HG03520 (cell line): ENCODE measurements at regions not wholly inside any gene's neighbourhood (a gene's known extent, or its start where the extent isn't known, plus 50 kb on each side); places are given as distances from the start of the nearest gene placed in this dataset.

Source experiments
- ATAC-seq: cut with Tn5 transposase; IDR thresholded peaks from one replicate; pipeline ENCODE4 v1.9.1; 2021; ENCODE audit warnings: mild to moderate bottlenecking, moderate library complexity; ENCODE audit not compliant: unreplicated experiment

DNA sequence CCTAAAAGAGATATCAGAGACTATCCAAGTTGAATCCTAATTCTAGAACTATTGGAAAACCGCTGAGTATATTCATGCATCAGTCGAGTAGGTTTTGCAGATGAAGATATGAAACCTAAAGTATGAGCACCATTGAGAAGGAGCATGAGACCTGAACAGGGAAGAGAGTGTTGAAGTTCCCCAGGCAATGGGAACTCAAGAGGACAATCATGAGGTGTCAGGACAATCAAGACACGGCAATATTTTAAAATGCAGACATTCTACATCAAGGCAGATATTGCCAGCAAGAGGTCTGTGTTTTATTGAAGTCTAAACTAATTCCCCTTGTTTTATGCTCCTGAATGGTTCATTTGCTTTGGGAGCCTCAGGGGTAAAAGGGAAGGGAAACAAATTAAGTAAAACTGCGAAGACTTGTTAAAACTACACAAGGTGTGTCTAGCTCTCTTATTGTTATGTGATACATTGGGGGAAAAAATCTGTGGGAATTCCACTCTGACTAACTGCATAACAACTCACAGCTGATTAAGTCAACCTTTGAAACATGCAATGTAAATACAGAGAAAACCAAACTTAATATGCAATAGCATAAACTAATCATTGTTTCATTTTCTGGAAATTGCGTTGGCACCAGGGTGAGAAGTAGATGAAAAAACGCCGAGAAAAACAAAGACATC lies 347.9 kb upstream of the ADGRL2 start:
- ATAC-seq = no peak

DNA sequence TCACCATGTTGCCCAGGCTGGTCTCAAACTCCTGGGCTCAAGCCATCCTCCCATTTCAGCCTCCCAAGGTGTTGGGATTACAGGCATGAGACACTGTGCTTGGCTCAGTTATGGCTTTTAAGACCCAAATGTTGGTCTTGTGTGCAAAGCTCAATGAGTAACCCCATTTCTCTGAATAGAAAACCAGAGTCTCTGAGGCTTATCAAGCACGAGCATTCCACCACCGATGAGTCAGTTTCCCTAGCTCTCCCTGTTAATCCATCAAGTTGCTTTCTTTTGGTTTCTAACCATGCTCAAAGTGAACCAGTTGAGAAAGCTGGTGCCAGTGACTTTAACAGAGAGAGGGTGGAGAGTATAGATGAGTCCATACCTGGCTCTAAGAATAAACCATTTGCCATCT lies 350.9 kb upstream of the ADGRL2 start:
- ATAC-seq = no peak

DNA sequence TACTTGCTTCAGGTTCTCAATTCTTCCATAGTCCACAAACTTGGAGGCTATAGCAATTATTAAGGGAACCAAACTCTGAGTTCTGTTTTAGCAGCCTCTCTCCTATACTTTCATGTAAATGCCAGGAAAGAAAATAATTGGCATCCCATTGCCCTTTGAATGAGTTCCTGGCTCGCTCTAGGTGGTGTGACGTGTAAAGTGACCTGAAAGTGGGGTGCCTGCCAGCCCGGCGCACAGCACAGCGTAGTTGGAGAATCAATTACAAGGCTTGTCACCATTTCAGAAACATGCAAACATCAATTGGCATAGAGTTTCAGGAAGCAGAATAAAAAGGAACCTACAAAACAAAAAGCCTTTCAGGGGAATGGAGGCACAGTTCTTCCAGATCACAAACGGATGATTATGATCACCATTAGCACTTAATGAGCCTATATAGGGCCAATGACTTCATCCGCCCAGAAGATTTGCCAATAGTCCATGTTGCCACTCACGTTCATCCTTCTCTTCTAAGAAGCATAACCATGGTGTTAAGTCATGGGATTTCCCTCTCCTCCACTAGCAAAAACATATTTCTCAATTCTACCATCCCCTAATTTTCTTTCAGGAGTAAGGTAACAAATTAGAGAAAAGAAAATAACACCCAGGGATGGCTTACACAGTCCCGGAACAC lies 354.6 kb upstream of the ADGRL2 start:
- ATAC-seq = no peak

DNA sequence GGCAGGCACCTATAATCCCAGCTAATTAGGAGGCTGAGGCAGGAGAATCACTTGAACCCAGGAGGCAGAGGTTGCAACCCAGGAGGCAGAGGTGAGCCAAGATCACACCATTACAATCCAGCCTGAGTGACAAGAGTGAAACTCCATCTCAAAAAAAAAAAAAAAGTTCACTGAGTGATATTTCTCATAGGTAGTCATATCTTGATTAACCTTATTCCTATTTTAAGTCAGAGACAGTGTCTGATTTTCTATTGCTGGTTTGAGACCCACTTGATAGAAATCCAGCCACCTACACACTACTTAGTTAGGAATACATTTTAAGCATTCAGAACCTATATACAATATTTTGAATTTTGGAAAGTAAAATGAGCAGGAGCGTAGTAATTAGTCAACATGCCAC lies 357.4 kb upstream of the ADGRL2 start:
- peak; percentile 44 for ATAC-seq

DNA sequence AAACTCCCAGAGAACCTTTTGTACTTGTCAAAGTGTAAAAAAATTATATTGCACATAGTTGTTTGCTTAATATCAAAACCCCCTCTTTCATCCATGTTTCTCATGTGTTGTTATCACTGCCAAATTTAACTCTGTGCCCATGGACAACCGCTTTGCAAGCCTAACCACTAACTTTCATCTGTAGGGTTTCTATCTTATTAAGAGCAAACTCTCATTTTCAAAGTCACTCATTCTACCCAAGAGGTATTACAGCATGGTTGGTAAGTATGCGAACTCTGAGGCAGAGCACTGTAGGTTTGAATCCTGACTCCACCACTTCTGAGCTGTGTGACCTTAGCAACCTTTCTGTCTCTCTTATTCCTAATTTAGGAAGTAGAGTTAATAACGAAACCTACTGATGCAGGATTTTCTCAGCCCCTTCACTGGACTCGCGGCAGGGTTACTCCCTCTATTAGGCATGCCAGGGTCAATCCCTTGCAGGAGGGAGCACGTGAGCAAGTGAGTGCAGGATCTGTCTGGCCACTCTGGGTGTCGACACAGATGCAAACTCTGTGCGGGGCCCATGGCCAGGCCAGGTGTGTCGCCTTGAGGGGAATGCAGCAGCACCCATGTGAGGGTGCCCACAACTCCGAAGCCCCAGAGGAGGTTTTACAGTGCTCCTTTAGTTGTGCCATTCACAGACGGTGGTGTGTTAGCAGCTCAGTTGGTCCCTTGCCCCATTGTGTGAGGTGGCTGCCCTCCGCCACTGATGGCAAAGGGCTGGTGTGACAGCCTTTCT lies 361.5 kb upstream of the ADGRL2 start:
- ATAC-seq = peak; percentile 49

DNA sequence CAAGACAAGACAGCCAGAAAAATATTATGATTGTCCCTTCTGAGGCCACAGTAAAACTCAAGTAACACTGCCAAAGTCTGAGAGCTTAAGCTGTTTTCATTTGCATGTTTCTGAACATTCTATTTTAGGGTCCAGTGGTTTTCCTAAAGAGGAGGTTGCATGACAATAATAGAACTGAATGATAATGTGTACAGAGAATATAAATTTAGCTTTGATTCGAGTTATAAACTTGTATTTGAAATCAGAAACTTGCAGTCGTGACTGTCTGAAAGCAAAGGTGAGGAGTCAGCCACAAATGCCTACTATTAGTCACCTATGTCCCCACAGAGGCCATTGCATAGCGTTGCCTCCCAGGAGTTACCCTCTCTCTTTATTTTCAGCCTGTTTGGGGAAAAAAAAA lies 363.1 kb upstream of the ADGRL2 start:
- peak; percentile 75 for ATAC-seq

DNA sequence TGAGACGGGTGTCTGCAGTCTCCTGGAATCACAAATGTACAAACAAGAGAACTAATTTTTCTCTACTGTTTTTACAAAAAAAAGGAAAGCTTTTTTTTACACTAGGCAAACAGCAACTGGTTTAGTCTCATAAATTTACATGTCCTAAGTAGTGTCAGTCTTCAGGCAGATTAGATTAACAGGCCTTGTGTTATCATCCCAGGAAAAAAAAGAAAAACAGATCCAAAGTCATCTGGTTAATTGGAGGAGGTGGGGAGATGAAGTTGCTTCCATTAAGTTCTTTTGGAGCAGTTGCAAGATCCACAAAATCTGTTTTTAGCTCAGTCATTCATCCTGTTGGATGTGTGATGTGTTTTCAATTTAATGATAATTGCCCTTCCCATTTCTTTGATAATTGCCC lies 363.5 kb upstream of the ADGRL2 start:
- no peak for ATAC-seq

DNA sequence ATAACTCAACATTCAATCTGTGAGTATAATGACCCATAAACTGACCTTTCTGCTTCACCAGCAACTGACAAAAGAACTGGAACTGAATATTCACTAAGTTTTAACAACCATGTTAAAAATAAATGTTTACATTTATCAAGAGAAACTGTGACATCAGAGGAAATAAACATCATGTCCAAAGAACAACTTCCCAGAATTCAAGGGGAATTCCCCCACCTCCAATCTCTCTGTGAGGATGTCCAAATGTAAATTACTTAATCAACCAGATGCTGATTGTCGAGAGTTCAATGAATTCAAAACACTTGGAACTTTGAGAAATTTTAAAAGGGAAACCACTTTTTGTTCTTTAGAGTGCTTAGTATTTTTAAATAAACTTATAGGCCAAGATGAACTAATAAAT lies 365.6 kb upstream of the ADGRL2 start:
- no peak for ATAC-seq

DNA sequence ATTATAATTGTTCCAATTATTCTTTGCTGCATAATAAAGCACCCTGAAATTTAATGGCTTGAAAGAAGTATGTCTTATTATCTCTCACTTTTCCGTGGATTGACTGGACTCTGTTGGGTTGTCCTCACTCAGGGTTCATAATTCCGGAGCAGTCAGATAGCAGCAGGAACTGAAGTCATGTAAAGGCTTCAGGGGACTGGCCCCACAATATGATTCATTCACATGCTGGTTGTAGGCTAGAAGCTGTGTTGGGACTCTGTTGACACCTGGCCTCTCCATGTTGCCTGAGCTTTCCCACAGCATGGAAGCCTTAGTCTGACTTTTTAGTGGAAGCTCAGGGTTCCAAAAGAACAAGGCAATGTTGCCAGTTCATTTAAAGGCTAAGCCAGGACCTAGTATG lies 367.1 kb upstream of the ADGRL2 start:
- ATAC-seq = no peak

DNA sequence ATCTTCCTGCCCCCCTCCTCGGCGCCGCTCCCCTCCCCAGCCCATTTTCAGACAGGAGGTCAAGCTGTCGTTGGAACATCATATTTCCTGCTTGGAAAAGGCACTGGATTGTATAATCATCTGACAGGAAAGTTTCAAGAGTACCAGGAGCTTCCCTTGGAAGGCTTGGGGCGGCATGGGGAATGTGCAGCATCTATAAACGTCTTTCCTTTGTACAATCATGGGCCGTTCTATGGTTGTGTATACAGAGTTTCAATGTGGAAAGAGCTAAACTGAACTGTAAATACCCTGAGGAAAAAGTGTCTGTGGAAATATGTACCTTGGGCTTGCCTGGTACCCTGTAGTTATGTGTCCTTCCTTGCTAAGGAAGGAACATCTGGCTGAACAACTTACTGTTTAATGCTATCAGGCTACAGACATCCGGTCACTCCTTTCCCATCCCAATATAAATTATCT lies 368.1 kb upstream of the ADGRL2 start:
- no peak for ATAC-seq

DNA sequence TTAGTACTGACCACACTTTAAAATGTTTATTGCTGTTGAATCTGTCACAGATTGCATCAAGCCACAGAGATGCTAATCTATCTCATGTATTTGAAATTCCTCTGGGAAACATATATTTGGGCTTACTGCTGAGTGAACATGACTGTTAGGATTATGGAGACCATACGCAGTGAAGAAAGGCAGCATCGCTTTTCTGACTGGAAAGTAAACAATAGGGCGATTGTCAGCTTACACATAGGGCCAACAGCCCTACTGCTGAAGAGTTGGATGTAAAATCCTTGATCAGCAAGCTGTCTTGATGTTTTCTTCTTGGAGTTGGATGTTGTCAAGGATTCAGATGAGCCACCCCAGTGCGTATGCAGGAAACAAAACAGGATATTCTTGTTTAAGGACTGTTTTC lies 368.7 kb upstream of the ADGRL2 start:
- no peak for ATAC-seq

DNA sequence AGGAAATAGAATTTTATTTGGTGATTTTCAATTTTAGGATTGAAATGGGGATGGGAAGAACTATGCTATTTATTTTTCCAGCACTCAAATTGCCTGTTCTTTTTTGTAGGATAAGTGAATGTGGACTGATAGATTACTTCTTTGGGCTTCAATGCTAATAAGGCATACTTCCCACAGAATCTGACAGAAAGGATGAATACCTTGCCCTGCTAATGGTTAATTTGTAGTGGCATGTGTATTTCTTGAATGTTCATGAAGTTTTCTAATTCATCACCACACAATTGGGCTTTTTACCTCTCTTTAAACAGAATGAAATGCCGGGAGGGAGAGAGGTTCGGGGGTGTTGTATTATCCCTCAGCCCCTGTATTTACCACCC lies 369.1 kb upstream of the ADGRL2 start:
- ATAC-seq = no peak

DNA sequence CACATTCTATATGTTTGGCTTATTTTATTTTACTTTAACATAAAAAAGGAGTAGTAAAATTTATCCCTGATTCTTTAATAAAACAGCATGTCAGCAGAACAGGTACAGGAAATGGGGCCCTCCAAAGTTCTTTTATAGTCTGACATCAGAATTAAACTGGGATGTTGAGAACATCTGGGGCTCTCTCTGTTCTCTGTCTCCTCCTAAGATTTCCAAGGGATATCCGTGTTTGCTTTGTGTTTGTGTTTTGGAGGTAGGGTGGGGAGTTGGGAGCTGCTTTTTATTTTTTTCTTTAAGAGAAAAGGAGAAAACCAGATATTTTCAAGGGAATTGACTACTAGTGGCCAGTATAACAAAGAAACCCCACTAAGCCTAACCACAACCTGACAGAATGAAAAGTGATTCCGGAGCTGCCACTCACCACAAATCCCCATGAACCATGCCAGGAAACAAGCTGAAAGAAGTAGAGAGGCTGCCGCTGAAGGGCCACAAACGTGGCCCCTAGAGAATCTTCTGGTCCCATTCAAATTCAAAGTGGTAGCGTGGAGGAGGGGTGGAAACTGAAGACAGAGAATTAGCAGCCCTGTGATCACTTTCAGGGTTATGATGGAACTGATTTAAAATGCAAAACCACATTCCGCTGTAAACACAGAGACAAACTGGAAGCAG lies 369.6 kb upstream of the ADGRL2 start:
- no peak for ATAC-seq

DNA sequence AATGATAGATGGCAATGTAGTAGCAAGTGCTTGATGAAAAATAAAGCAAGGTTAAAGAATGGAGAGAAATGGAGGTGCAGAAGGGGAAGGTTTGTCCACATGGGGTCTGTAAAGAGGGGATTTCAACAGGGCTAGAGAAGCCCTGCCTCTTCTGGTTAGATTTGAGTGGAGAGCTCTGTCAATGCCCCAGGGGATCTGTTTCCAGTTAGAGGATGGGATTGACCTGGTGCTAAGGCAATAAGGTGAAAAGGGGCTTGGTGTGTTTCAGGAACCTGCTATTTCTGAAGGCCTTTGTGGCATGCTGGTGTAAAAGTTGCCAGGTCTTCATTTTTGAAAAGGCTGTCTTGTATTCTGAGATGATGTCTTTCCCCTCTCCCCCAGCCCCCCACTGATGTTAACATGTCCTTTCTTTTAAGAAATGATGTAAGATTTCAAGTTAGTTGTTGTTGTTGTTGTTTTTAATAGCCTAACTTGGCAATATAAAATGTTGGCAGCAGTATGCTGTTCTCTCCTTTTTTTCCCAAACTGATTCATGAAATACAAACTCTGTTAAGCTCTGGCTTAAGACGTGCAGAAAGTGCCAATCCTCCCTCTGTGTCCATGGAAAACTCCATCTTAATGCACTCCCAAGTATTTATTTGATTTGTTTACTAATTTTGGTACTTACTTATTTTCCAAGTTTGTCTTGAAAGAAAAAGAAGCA lies 370.3 kb upstream of the ADGRL2 start:
- ATAC-seq = no peak

DNA sequence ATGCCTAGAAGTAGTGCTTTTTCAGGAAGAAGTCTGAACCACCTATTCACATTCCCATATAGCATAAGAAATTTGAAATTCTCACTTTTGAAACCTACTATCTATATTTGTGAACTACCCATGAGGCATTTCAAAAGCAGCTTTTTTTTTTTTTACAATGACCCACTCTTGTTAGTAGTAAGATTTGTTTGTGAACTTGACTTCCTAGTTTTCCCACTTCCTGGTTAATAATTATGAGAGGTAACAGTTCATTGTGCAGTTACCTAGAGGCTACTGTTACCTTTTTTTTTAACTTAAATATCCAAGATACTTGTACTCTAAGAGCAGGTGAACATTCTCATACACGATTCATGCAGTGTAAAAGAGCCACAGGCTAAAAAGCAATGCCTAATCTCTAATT lies 371.7 kb upstream of the ADGRL2 start:
- no peak for ATAC-seq

DNA sequence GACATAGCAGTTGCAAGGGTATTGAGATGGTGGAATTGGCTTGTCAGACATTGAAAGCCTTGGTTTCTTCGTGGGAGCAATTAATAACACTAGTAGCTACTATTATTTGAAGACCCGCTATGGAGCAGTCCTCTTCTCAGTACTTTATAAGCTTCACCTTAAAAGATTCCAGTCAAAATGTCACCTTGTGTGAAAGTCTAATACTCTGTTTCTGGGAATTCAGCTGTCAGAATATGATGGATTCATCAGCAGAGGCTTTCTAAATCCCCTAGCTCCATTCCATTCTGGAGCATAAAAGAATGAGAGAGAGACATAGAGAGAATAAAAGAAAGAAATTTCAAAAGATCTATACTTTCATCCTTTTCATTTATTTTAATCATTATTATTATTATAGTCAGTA lies 375.9 kb upstream of the ADGRL2 start:
- ATAC-seq = no peak

DNA sequence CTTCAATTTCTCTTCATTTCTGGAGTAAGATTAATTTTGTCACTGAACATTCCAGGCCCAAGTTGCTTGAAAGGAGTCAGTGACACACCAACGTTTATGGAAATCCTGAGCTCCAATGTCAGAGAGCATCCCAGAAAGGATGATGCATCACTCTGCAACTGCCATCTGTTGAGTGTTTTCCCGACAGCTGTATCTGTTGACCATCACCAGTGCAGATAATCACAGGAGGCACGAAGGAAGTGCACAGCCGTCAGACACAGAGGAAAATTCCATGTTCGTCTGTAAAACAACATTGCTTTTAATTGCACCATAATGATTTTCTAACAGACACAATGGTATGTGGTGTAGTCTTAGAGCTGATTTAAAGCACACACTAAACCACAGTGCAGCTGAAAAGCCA lies 376.7 kb upstream of the ADGRL2 start:
- ATAC-seq = no peak

DNA sequence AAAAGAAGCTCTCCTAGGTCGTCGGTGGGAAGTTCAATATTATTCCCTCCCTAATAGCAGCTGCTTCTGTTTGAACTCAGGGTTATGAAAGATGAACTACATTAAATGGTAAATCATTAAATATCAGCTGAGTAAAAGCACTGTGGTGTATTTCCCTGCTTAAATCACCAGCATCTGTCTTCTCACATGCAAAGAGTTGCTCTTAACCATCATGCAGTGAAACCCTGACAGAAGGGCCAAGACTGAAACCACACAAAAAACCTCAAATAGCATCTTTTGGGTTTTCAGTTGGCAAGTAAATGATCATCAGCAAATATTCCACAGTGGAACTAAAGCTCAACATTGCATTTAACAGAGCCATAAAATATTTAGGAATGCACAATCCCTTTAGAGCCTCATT lies 380.0 kb upstream of the ADGRL2 start:
- peak; percentile 89 for ATAC-seq

DNA sequence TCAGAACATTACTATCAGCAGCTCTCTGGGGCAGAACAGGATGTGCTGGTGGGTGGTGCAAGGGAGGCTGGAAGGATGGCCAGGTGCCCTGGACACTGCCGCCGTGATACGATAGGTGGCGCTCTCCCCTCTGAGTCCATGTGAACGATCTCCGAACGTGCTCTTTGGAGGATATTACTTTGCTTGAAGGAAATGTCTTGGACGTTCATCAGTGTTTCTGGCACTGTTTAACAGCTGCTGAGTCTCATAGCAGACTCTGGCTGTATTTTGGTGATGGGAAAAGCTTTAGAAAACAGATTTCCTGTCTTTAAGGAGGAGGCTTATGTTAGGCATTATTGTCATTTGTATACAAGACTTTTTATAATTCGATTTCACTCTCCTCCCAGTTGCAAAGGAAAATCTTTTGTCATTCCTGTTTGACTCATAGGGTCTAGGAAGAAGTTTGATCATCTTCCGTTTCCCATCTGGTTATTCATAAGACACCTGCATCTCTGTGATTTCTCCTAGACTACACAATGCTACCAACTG lies 386.2 kb upstream of the ADGRL2 start:
- ATAC-seq = peak; percentile 93

DNA sequence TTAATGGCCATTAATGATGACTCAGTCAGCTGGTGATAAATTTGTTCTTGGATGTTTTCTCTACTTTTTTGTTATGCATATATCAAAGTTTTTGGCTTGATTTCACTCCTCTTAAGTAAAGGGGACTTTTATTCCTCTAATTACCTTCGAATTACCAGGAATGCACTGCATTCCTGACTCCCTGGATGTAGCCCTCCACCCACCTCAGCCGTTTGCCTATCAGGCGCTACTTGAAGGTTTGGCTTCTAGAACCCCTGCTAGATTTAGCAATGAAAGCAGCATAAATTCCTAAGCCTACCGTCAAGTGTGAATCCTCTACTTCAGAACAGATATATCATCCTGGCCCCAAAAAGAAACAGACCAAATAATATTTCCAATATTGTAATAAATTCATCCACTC lies 387.8 kb upstream of the ADGRL2 start:
- ATAC-seq = no peak

DNA sequence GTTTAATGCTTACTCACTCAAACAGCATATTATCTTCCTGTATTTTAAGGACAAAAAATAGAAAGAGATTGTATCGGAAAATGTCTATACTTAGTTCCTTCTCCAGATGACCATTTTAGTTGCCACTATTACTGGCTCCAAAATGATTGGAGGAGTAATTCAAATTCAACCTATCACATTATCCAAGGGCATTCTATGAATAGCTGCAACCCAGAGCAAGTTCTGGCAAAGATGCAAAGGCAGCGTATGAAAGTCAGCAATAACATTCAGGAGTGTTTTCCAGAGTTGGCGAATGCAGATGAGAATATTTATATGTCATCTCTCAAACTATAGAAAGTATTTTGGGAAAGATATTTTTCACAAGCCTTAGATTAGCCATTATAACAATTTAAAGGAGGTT lies 389.8 kb upstream of the ADGRL2 start:
- no peak for ATAC-seq
